IMR-90 (cell line): ENCODE measurements at regions not wholly inside any gene's neighbourhood (a gene's known extent, or its start where the extent isn't known, plus 50 kb on each side); places are given as distances from the start of the nearest gene placed in this dataset.

Source experiments
- ATAC-seq: fragments of 200-7000 bp; cut with Tn5 transposase; 2 replicates; pipeline ENCODE4 v1.9.1; 2020; ENCODE audit warnings: low read depth, mild to moderate bottlenecking, moderate library complexity
- BruUV-seq: library from RNA; stranded (reverse); fragments of 400-500 nt; replicated peaks from 2 replicates; lab custom pipeline; 2021; lab: Mats Ljungman, UMichigan
- CTCF ChIA-PET: fragments of 300-600 bp; formaldehyde crosslinking; extraction: SDS; loops from one replicate; lab custom pipeline; 2021; ENCODE audit warnings: antibody characterized with exemption; lab: Yijun Ruan, JAX
- POLR2A ChIA-PET: fragments of 300-600 bp; sonication (Branson Sonifier 250); formaldehyde crosslinking; loops from one replicate; lab custom pipeline; 2022; ENCODE audit warnings: antibody characterized with exemption; ENCODE audit not compliant: unreplicated experiment; lab: Charles Lee
- DNase-seq: peaks from one replicate; pipeline ENCODE4 v3.0.0; 2013
- H2AFZ ChIP-seq: replicated peaks from 2 replicates; pipeline ENCODE3; 2013; ENCODE audit warnings: low read length, mild to moderate bottlenecking; ENCODE audit not compliant: poor library complexity
- H2AK5ac ChIP-seq: 2 replicates; pipeline ENCODE4 v1.6.1; 2013; ENCODE audit warnings: low read depth, low read length, inconsistent platforms
- H2AK9ac ChIP-seq: replicated peaks from 2 replicates; pipeline ENCODE3; 2013; ENCODE audit warnings: mild to moderate bottlenecking, low read depth, low read length, moderate library complexity; ENCODE audit not compliant: poor library complexity
- H2BK120ac ChIP-seq: 2 replicates; pipeline ENCODE4 v1.6.1; 2013; ENCODE audit warnings: low read depth, low read length, inconsistent platforms
- H2BK15ac ChIP-seq: 3 replicates; pipeline ENCODE4 v1.6.1; 2013; ENCODE audit warnings: low read depth, low read length, inconsistent platforms
- H2BK20ac ChIP-seq: 2 replicates; pipeline ENCODE4 v1.6.1; 2013; ENCODE audit warnings: low read depth, mild to moderate bottlenecking, inconsistent platforms, low read length, moderate library complexity
- H2BK5ac ChIP-seq: 2 replicates; pipeline ENCODE4 v1.6.1; 2013; ENCODE audit warnings: mild to moderate bottlenecking, low read depth, low read length, inconsistent platforms; ENCODE audit not compliant: poor library complexity, severe bottlenecking
- H3K14ac ChIP-seq: replicated peaks from 2 replicates; pipeline ENCODE4 v1.6.1; 2013; ENCODE audit warnings: low read depth, low read length, inconsistent platforms
- H3K18ac ChIP-seq: 2 replicates; pipeline ENCODE4 v1.6.1; 2013; ENCODE audit warnings: low read depth, low read length, control low read depth
- H3K23ac ChIP-seq: 2 replicates; pipeline ENCODE4 v1.6.1; 2013; ENCODE audit warnings: low read depth, low read length, inconsistent platforms
- H3K27ac ChIP-seq: 2 replicates; pipeline ENCODE4 v1.5.1; 2013; ENCODE audit warnings: mild to moderate bottlenecking, control low read depth, low read length; ENCODE audit not compliant: insufficient read depth
- H3K27me3 ChIP-seq: 2 replicates; pipeline ENCODE4 v1.6.1; 2013; ENCODE audit warnings: low read length; ENCODE audit not compliant: control insufficient read depth, insufficient read depth
- H3K36me3 ChIP-seq: 2 replicates; pipeline ENCODE4 v1.6.1; 2013; ENCODE audit warnings: low read length, mixed read lengths; ENCODE audit not compliant: control insufficient read depth, insufficient read depth
- H3K4ac ChIP-seq: 2 replicates; pipeline ENCODE4 v1.6.1; 2013; ENCODE audit warnings: low read depth, low read length, inconsistent platforms
- H3K4me1 ChIP-seq: 2 replicates; pipeline ENCODE4 v1.6.1; 2013; ENCODE audit warnings: low read length, mixed read lengths; ENCODE audit not compliant: control insufficient read depth, insufficient read depth
- H3K4me2 ChIP-seq: 2 replicates; pipeline ENCODE4 v1.6.1; 2013; ENCODE audit warnings: low read depth, mild to moderate bottlenecking, control low read depth, low read length, moderate library complexity
- H3K4me3 ChIP-seq: 2 replicates; pipeline ENCODE4 v1.5.1; 2013; ENCODE audit warnings: low read depth, mild to moderate bottlenecking, control low read depth, low read length, moderate library complexity; ENCODE audit not compliant: insufficient read depth
- H3K56ac ChIP-seq: 2 replicates; pipeline ENCODE4 v1.6.1; 2013; ENCODE audit warnings: low read length, inconsistent platforms; ENCODE audit not compliant: insufficient read depth; ENCODE audit errors: extremely low read depth
- H3K79me1 ChIP-seq, 2 experiments: 2 replicates each; pipeline ENCODE4 v1.6.1; 2013; ENCODE audit warnings: low read length in 2 of 2, inconsistent platforms in 1 of 2, low read depth in 1 of 2
- H3K9ac ChIP-seq: 2 replicates; pipeline ENCODE4 v1.6.1; 2013; ENCODE audit warnings: low read depth, low read length, control low read depth
- H3K9me1 ChIP-seq: 2 replicates; pipeline ENCODE4 v1.6.1; 2013; ENCODE audit warnings: low read length, inconsistent platforms; ENCODE audit not compliant: insufficient read depth
- H3K9me3 ChIP-seq: 2 replicates; pipeline ENCODE4 v1.6.1; 2013; ENCODE audit warnings: low read length; ENCODE audit not compliant: control insufficient read depth, insufficient read depth
- H4K20me1 ChIP-seq: 2 replicates; pipeline ENCODE4 v1.6.1; 2013; ENCODE audit warnings: low read length, inconsistent platforms; ENCODE audit not compliant: insufficient read depth
- H4K5ac ChIP-seq: 2 replicates; pipeline ENCODE4 v1.6.1; 2013; ENCODE audit warnings: mild to moderate bottlenecking, low read depth, low read length, control low read depth
- H4K8ac ChIP-seq, 2 experiments: 2 replicates each; pipeline ENCODE4 v1.6.1; 2013; ENCODE audit warnings: low read depth in 2 of 2, low read length in 2 of 2, control low read depth in 1 of 2, inconsistent platforms in 1 of 2
- H4K91ac ChIP-seq: 2 replicates; pipeline ENCODE4 v1.6.1; 2013; ENCODE audit warnings: low read depth, low read length, inconsistent platforms; ENCODE audit not compliant: insufficient read depth
- BHLHE40 ChIP-seq: fragments of 150-350 bp; IDR thresholded peaks from 2 replicates; pipeline ENCODE4 v1.6.1; 2016; ENCODE audit warnings: mild to moderate bottlenecking, low read depth, low read length
- CHD1 ChIP-seq: IDR thresholded peaks from 2 replicates; pipeline ENCODE4 v1.6.1; 2012; ENCODE audit warnings: low read depth, low read length, improper control_type of control experiment
- FOS ChIP-seq: fragments of 150-350 bp; IDR thresholded peaks from 2 replicates; pipeline ENCODE4 v1.6.1; 2016; ENCODE audit warnings: low read depth, low read length
- MAFK ChIP-seq: IDR thresholded peaks from 2 replicates; pipeline ENCODE4 v1.6.1; 2012; ENCODE audit warnings: low read depth, low read length, improper control_type of control experiment
- MXI1 ChIP-seq: IDR thresholded peaks from 2 replicates; pipeline ENCODE4 v1.6.1; 2012; ENCODE audit warnings: low read depth, mild to moderate bottlenecking, low read length, moderate library complexity, borderline replicate concordance
- POLR2A ChIP-seq: IDR thresholded peaks from 2 replicates; pipeline ENCODE4 v1.6.1; 2012; ENCODE audit warnings: mild to moderate bottlenecking, low read depth, low read length
- RAD21 ChIP-seq: IDR thresholded peaks from 2 replicates; pipeline ENCODE4 v1.6.1; 2012; ENCODE audit warnings: low read length, improper control_type of control experiment
- RFX5 ChIP-seq: IDR thresholded peaks from 2 replicates; pipeline ENCODE4 v1.8.0; 2012; ENCODE audit warnings: low read depth, mild to moderate bottlenecking, low read length, moderate library complexity
- SMC3 ChIP-seq: fragments of 150-350 bp; IDR thresholded peaks from 2 replicates; pipeline ENCODE4 v1.6.1; 2016; ENCODE audit warnings: low read depth, mild to moderate bottlenecking, antibody characterized with exemption, low read length, moderate library complexity
- WGBS, 2 experiments: methylation state at CpG; one replicate each; pipeline versions ENCODE4 v1.1.5 to v1.1.7; 2013; ENCODE audit warnings: missing lambda C conversion rate in 2 of 2; ENCODE audit not compliant: insufficient read length in 1 of 2; ENCODE audit errors: extremely low coverage in 2 of 2; 5-methylcytosine and 5-hydroxymethylcytosine counted together
- dilution Hi-C: fragments of 300-500 bp; cut with HindIII; formaldehyde crosslinking; loops from one replicate; pipeline ENCODE4 v1.14.3; 2018; ENCODE audit warnings: low sequenced_read_pairs; ENCODE audit not compliant: unreplicated experiment
- in situ Hi-C: fragments of 300-500 bp; cut with MboI; formaldehyde crosslinking; loops from 3 replicates; pipeline ENCODE4 v1.14.3; 2019; ENCODE audit warnings: low sequenced_read_pairs, inconsistent platforms, mixed read lengths
- intact Hi-C: fragments of 100-400 bp; cut with micrococcal nuclease; formaldehyde crosslinking; loops from 2 replicates; pipeline ENCODE4 v1.10.0; 2022
- TF ChIP-seq, protein P1 (sequence below): fragments of 150-350 bp; IDR thresholded peaks from 2 replicates; pipeline ENCODE4 v1.6.1; 2017; ENCODE audit warnings: mild to moderate bottlenecking, antibody characterized with exemption, low read length, low read depth

DNA sequence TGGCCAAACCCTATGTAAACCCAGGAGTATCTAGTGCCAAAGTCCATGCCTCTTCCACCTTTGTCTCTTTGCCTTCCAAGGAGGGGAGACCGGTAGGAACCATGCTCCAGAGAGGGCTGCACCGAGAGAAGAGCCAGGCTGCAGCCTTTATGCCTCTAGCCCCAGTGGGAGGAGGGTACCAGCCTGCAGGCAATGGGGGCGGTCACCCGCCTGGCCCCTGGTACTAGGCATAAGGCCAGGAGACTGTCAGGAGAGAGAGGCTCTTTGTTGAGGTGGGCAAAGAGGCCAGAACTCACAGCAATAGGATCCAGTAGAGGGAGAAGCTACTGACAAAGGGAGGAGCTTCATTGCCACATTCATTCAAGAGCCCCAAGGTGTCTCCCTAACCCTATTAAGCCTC, 146.6 kb upstream of the PDE1C start:
- in situ Hi-C loops (loop anchor here (5.0 kb wide), 1 partner anchor 261 kb away; no protein-coding TSS in a partner anchor), dilution Hi-C loops (no loop called here), intact Hi-C loops (no loop called here)
- no peak overlapping the region for H2AK5ac ChIP-seq
- no peak for DNase-seq
- H2BK20ac ChIP-seq, result no peak overlapping the region
- no peaks in the 10 kb centered on the region; the same call in 1 of the 2 replicates for H3K9me3 ChIP-seq
- H3K9ac ChIP-seq, result no peak overlapping the region
- WGBS, 2 experiments, result no CpG with 5 or more reads among the region's 4 CpGs
- no peak overlapping the region for H2BK15ac ChIP-seq
- no peak overlapping the region for H2AK9ac ChIP-seq
- H3K56ac ChIP-seq, result no peak overlapping the region
- H3K9me1 ChIP-seq, result no peaks in the 10 kb centered on the region
- H3K4ac ChIP-seq, result no peak overlapping the region
- no peak for TF ChIP-seq BHLHE40
- no peak for TF ChIP-seq CHD1
- TF ChIP-seq MAFK, result no peak
- TF ChIP-seq FOS, result no peak
- TF ChIP-seq RAD21, result no peak
- no peak for TF ChIP-seq SMC3
- no peak for TF ChIP-seq POLR2A
- TF ChIP-seq, protein P1, sequence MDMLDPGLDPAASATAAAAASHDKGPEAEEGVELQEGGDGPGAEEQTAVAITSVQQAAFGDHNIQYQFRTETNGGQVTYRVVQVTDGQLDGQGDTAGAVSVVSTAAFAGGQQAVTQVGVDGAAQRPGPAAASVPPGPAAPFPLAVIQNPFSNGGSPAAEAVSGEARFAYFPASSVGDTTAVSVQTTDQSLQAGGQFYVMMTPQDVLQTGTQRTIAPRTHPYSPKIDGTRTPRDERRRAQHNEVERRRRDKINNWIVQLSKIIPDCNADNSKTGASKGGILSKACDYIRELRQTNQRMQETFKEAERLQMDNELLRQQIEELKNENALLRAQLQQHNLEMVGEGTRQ, result no peak
- no peak for TF ChIP-seq MXI1
- TF ChIP-seq RFX5, result no peak
- no peaks in the 10 kb centered on the region for H4K20me1 ChIP-seq
- no peaks in the 10 kb centered on the region for H3K4me1 ChIP-seq
- ATAC-seq, result no peak
- BruUV-seq, result no TSS peak
- ChIA-PET POLR2A (no interaction called here), CTCF (no interaction called here)
- H3K36me3 ChIP-seq, result no peaks in the 10 kb centered on the region
- no peak overlapping the region for H2AFZ ChIP-seq
- no peak overlapping the region for H4K91ac ChIP-seq
- no peak overlapping the region for H3K4me2 ChIP-seq
- H3K79me1 ChIP-seq, result no peaks in the 10 kb centered on the region
- H3K23ac ChIP-seq, result no peak overlapping the region
- H2BK5ac ChIP-seq, result no peak overlapping the region
- H3K27me3 ChIP-seq, result peaks cover 14% of the 10 kb centered on the region
- no peak overlapping the region for H3K14ac ChIP-seq
- H3K27ac ChIP-seq, result no peak overlapping the region
- no peak overlapping the region for H3K18ac ChIP-seq
- H4K8ac ChIP-seq, result no peak overlapping the region
- H3K4me3 ChIP-seq, result no peak overlapping the region
- no peak overlapping the region for H2BK120ac ChIP-seq
- H4K5ac ChIP-seq, result no peak overlapping the region
